SKM-1 (cell line): ENCODE measurements at regions not wholly inside any gene's neighbourhood (a gene's known extent, or its start where the extent isn't known, plus 50 kb on each side); places are given as distances from the start of the nearest gene placed in this dataset.

Experiments
- DNase-seq: peaks from one replicate; lab custom pipeline; 2025; ENCODE audit not compliant: unreplicated experiment; lab: John Stamatoyannopoulos, UW

DNA sequence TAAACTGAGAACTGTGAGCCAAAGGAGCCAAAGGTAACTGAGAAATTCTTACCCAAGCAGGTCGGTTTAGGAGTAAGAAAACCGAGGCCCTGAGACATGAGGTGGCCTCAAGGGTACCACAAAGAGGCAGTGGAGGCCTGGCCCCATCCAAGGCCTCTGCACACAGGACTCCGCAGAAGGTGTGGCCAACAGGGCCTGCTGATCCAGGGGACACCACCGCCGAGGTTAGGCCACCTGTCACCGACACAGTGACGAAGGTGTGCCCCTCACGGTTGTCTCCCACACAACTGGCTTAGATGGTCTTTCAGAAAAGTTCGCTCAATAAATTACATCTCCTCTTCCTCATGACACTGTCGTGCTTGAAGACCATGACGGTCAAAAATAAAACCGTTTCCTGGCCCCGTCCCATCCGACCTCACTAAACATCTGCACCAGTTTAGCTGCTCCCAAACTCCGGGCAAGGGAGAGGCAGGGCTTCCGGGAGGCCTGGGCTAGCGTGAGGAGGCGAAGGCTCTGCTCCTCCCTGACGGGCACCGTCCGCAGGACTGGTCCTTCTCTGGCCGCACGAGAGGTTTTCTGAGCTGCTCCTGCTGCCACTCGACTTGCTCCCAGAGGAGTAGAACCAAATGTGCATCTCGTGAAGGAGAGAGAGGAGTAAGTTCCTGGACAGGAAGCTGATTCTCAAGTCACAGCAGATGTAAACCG lies 442.0 kb downstream of the EIPR1 start:
- no peak for DNase-seq

- DNase-seq: no peak
Measured at GRCh38 chr2:2933426-2933825, 444.2 kb downstream of the EIPR1 start.

GRCh38 chr2:2932692-2933305 lies 444.8 kb downstream of the EIPR1 start:
- no peak for DNase-seq

DNA sequence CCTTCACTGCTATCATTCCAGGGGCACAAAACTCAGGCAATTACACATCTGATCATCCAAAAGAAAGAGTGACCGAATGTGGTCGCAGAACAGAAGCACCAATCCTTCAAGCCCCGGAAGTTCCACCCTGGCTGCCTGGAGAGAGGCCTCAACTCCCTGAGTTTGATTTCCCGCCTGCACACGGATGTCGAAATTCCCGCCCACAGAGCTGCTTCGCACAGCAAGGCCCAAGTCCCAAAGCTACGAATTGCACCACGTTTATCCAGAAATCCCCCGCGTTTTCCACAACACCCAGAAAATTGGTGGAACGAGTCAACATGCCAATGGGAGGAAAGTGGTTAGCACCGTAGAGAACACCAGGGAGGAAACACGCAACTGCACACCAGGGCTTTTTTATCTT lies 445.4 kb downstream of the EIPR1 start:
- DNase-seq: no peak

GRCh38 chr2:2931318-2932075 lies 446.1 kb downstream of the EIPR1 start:
- DNase-seq: no peak

- no peak for DNase-seq
Measured at GRCh38 chr2:2930841-2931240, 446.8 kb downstream of the EIPR1 start.

DNA sequence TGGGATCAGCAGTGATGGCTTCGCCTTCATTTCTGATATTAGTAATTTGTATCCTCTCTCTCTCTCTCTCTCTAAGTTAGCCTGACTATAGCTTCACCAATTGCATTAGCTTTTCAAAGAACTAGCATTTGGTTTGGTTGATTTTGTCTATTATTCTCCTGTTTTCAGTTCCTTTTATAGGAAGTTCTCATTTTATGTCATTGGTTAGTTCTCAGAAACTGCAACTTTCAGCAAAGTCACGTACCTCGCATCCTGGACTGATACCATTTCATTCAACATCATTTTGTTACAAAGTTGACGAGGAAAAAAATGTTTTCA lies 450.8 kb downstream of the EIPR1 start:
- no peak for DNase-seq

GRCh38 chr2:2926009-2926857 lies 451.4 kb downstream of the EIPR1 start:
- DNase-seq: no peak

DNA sequence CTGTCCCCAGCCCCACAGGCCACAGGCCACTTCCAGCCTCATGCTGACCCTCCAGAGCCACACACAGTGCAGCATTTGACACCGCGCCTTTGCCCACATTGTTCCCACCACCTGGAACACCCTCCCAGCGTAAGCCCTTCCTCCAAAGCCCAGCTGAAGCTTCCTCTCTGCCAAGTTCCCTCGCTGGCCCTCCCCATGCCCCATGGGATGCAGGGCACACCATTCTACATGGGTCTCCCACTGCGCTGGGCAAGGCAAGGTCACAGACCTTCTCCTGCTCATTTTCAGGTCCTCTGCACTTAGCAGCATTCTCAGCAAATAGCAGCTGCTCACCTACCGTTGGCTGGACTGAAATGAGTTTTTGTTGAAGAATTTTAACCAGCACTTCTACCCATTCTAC lies 455.5 kb downstream of the EIPR1 start:
- no peak for DNase-seq

DNA sequence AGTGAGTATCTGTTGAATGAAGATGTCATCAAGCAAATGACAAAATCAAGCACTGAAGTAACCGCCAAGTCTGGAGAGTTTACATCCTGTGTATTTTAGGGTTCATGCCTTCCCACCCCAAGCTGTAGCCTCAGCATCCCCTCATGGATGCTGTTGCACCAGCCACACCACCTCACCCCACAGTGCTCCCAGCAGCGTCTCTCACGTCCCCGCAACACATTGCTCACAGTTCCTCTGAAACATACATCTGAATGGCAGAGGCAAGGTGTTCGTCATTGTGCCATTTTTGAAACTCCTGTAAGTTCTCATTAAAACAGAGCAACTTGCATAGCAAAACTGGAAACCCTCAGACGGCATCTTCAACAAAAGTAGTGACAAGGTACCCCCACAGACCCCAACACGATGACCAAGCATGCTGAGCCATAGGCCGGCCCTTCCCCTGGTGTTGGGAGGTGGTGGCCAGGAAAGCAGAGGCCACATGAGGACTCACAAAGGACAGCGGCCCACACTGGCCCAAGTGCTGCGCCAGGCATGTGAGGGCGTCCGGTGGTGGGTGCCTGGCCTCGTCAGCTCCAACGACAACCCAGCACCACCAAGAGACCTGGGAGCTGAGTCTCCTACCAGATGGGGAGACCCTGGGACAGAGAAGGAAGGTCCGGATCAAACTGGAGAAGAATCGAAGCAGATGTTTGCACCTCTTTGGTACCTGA lies 456.5 kb downstream of the EIPR1 start:
- DNase-seq: no peak

- DNase-seq: no peak
Measured at GRCh38 chr2:2919574-2920365, 457.8 kb downstream of the EIPR1 start.

GRCh38 chr2:2919026-2919425 lies 458.6 kb downstream of the EIPR1 start:
- no peak for DNase-seq

DNA sequence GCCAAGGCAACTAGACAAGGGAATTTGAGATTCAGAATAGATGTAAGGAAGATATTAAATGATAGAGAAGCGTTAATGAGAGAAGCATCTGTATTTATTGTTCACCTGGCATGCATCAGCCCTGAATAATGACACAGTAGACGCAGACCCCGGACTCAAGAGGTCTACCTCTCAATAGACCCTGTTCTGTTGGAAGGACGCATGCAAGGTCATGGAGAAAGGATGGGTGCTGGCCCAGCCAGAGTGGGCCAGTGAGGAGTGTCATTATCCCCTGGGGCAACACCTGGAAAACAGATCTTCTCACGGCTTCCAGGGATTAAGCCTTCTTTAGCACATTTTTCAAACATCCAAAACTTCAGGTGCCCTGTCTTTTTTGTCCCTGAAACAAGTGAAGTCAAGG lies 461.0 kb downstream of the EIPR1 start:
- DNase-seq: no peak

DNA sequence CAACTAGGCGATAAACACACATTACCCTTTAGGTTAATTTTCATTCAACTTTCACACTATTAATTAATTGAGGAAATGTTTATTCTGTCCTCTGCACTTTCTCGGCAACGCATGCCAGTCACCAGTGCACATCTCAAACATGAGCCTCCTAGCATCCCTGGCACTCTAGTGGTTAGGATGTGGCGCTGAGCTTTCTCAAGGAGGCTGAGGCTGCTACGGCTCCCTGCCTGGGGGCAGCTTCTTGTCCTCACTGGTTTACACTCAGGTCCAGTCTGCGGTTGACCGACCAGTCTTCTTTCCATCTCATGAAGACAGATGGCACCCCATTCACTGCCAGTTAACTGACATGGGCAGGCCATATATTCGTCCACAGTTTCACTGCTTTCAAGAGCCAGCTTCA lies 463.4 kb downstream of the EIPR1 start:
- no peak for DNase-seq

GRCh38 chr2:2913601-2914120 lies 464.0 kb downstream of the EIPR1 start:
- no peak for DNase-seq

- no peak for DNase-seq
Measured at GRCh38 chr2:2912731-2913130, 464.9 kb downstream of the EIPR1 start.

DNA sequence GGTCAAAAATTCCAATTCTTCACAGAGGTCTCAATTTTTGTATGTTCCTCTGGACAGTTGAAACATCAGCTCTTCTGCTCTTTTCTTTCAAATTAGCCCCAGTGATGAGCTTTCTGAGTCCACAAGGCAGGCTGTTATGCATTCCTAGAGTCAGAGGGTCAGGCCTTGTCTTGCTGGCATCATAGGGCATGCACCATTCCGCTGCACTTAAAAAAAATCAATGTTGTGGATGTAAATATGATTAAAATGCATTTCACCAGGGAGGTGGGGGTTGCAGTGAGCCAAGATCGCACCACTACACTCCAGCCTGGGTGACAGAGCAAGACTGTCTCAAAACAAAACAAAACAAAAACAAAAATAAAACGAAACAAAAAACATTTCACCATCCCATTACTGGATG lies 465.3 kb downstream of the EIPR1 start:
- DNase-seq: no peak

- no peak for DNase-seq
Measured at GRCh38 chr2:2910259-2910658, 467.4 kb downstream of the EIPR1 start.

GRCh38 chr2:2909086-2910035 lies 468.3 kb downstream of the EIPR1 start:
- no peak for DNase-seq
